GM12874 (cell line): ENCODE measurements at regions not wholly inside any gene's neighbourhood (a gene's known extent, or its start where the extent isn't known, plus 50 kb on each side); places are given as distances from the start of the nearest gene placed in this dataset.

ENCODE experiments used
- TF ChIP-seq, protein P1 (sequence below): IDR thresholded peaks from 2 replicates; pipeline ENCODE4 v1.5.1; 2011; ENCODE audit warnings: low read depth, mild to moderate bottlenecking, control low read depth, low read length, moderate library complexity; ENCODE audit not compliant: insufficient read depth

DNA sequence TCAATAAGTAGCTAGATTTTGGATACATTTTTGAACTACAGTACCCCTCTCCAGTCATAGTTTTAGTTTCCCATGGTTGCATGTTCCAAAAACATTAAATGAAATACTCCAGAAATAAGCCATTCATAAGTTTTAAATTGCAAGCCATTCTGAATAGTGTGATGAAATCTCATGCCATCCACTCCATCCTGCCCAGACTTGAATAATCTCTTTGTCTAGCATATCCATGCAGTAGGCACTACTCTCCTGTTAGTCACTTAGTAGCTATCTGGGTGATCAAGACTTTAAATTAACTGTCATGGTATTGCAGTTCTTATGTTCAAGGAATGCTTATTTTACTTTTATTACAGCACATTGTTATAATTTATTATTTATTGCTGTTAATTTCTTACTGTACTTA is 237.4 kb downstream of the SPANXN1 start:
- TF ChIP-seq, protein P1, sequence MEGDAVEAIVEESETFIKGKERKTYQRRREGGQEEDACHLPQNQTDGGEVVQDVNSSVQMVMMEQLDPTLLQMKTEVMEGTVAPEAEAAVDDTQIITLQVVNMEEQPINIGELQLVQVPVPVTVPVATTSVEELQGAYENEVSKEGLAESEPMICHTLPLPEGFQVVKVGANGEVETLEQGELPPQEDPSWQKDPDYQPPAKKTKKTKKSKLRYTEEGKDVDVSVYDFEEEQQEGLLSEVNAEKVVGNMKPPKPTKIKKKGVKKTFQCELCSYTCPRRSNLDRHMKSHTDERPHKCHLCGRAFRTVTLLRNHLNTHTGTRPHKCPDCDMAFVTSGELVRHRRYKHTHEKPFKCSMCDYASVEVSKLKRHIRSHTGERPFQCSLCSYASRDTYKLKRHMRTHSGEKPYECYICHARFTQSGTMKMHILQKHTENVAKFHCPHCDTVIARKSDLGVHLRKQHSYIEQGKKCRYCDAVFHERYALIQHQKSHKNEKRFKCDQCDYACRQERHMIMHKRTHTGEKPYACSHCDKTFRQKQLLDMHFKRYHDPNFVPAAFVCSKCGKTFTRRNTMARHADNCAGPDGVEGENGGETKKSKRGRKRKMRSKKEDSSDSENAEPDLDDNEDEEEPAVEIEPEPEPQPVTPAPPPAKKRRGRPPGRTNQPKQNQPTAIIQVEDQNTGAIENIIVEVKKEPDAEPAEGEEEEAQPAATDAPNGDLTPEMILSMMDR = no peak

DNA sequence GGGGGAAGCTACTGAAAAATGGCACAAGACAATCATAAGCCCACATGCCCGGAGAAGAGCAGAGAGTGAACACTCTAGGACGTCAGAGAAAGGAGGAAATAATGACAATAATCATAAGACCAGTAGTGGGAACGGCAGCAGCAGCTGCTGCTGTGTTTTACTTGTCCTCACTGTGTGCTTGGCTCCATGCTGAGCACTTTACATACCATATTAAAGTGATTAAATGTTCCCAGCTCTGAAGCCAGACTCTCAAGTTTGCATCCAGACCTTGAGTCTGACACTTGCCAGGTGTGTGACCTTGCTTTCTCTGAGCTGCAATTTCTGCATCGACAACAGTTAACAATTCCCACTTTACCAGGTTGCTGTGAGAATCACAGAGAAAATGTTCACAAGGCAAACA is 255.4 kb downstream of the SPANXN1 start:
- TF ChIP-seq, protein P1 = no peak

DNA sequence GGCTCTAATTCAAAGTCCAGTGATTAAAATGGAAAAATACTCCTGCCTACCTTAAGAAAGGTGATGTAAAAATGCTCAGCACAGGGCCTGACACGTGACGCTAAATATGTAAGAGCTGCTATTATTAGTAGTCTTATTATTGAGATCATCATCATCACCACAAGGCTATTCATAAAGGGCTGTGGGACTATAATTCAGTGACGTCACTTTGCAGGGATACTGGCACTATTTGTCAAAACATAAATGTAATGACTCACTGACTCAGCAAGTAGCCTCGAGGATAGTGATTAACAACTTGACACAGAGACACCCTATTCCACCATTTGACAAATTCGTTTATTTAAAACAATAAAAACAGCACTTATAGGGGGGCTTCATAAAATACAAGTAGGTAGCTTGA is 258.9 kb downstream of the SPANXN1 start:
- TF ChIP-seq, protein P1 = no peak

DNA sequence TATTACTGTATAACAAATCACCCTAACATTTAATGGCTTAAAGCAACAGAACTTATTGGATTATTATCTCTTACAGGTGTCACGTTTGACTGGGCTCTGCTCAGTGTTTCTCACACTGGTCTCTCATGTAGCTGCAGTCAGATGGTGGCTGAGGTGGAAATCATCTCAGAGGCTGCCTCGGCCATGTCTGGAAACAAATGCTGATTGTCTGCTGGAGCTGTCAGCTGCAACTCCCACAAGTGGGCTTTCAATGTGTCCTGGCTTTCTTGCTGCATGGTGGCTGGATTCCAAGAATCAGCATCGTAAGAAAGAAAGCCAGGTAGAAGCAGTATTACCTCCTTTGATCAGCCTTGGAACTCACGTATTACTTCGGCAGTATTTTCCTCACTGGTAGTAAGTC is 277.6 kb downstream of the SPANXN1 start:
- TF ChIP-seq, protein P1 = no peak

DNA sequence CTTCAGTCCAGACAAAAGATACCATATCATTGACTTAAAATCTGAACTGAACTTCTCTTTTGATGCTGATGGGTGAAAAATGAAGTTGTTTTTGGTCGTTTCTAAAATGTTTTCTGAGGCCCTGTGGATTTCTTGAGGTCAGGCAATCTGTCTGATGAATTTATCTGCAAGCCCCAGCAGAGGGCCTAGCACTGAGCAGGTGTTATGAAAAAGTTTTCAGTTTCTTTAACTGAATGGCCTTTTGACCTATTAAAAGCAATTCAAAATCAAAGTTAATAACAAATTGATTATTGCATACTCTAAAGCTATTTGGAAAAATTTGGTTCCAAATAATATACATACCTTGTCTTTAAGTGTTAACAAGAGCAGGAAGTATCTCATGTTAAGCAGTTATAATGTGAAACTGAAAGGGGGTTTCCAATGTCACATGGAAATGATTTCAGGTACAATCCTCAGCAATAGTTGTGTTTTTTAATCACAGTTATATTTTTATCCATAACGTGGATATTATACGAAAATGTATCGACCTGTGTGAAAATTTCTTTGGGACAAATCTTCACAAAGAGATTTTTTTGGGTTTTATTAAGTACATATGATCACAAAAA is 285.0 kb downstream of the SPANXN1 start:
- TF ChIP-seq, protein P1 = no peak

DNA sequence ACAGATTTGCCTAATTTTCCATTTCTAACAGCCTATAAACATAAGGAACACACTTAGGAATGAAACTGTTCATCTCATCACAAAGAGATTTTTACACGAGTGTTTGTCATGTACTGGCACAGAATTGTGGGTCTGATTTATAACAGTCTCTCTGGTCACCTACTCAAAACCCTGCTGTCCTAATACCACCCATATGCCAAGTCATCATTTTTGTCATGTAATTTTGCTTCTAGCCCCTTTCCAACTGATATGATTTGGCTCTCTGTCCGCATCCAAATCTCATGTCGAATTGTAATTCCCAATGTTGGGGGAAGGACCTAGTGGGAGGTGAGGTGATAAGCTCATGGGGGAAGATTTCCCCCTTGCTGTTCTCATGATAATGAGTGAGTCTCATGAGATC is 284.1 kb upstream of the SLITRK2 start:
- TF ChIP-seq, protein P1 = no peak

DNA sequence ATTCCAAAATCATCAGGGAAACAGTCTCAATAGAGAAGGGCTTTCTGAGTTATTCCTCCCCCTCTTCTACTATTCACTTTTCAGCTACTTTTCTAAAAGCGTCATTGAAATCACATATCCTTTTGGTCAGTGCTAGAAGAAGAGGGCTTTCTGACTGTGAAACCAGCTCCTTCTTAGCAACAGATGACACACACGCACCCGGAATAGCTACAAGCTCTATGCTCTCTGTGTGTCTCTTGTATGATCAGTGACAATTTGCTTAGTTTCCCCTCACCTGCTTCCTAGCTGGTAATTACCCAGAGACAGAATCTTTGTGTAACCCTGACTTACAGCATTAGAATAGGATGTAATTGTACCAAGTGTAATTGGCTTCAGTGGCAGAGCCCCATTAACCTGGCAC is 268.1 kb upstream of the SLITRK2 start:
- TF ChIP-seq, protein P1 = no peak
